GM20431 (cell line): ENCODE measurements at regions not wholly inside any gene's neighbourhood (a gene's known extent, or its start where the extent isn't known, plus 50 kb on each side); places are given as distances from the start of the nearest gene placed in this dataset.

Source experiments
- in situ Hi-C: fragments of 300-500 bp; cut with MseI, MboI; formaldehyde crosslinking; loops from one replicate; pipeline ENCODE4 v1.15.0; 2020; ENCODE audit warnings: low sequenced_read_pairs; ENCODE audit not compliant: unreplicated experiment

DNA sequence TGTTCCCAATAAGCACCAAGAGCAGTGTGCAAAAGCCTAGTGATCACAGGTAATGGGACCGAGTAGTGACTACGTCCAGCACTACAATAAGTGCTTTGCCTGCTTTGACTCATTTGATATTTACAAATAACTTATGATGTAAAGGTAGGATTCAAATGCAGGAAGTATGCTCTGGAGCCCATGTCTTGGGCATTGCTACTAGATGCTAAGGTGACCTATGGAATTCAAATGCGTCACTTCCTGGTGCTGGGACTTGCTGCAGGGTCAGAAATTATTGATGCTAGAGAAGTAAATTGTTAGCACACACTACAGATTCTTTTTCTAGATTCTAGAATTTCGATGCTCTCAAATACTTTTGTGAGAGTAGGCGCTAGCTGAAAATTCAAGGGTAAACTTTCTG is 101.2 kb upstream of the TSC22D2 start:
- in situ Hi-C loops: no loop called here

DNA sequence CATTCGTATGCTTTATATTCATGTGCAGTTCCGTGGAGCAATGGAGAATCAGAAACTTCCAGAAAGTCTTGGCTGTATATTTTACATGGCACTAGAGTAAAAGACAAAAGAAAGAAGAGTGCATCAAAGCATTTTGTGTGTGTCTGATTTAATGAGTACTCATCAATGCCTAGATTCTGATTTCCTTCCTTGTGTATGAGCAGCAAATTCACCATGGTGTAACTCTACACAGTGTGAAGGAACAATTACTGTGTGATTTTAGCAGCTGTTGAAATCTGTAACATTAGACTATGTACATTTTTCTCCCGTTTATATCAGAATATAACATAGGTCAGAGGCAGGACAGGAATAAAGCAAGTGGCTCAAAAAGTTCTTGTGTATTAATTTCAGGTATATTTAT is 102.0 kb upstream of the TSC22D2 start:
- in situ Hi-C loops: no loop called here

DNA sequence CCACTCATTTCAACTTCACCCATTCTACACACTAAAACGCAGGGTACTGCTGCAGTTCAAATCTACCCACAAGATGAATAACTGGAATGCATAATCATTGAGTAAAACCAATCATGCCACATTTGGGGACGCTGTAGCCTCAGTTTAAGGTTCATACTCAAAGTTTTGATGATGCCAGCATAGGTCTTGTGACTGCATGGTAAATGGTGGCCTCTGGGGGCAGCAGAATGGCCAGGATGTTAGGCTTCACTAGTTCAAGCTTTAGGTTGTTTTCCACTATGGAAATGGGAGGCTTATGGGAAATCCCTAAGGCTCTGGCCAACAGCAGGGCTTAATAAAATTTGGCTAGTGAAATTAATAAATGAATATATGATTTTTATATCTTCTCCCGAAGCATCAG is 104.3 kb upstream of the TSC22D2 start:
- in situ Hi-C loops: no loop called here

DNA sequence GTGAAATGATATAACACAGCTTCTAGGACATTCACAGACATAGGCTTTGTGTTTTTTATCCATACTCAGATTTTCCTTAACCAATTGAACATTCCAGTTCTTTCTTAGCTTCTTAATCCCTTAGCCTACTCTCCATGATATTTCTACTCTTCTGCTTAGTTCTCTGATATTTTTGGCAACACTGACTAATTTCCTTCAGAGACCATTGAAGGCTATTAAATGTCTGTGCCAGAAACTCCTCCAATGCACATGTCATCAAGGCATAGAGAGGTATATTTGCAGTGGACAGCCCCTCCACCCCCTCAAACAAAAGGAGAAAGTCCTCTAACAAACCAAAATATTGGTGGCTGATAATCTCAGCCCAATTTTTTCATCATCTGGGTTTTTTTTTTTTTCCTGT is 105.9 kb upstream of the TSC22D2 start:
- in situ Hi-C loops: no loop called here

DNA sequence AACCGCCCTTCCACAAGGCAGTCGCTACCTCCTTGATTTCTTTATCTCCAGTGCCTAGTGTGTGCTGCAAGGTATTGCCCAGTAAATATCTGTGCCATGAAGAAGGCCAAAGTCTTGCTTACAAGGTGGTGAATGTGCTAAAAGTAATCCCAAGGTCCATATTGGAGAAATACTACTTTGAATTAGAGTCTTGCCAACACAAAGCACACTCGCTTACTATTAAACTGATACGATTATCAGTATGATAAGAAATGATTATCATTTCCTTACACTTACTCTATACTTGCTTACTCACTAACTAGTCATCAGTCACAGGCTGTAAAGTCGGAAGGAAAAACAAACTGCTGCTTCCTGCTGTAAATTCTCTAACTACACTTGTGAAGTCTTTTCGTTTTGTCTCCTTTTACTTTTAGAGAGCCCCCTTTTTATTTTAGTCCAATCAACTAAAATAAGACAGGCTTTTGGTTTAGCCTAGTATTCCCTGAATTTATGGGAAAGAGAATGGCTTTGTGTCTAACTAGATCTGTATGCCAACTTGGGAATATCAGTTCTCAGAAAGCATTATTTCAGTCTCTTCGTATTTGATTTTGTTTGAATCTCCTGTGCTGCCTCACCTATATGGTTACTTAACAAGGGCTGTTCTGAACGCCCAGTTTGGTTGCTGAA is 107.1 kb upstream of the TSC22D2 start:
- in situ Hi-C loops: no loop called here

DNA sequence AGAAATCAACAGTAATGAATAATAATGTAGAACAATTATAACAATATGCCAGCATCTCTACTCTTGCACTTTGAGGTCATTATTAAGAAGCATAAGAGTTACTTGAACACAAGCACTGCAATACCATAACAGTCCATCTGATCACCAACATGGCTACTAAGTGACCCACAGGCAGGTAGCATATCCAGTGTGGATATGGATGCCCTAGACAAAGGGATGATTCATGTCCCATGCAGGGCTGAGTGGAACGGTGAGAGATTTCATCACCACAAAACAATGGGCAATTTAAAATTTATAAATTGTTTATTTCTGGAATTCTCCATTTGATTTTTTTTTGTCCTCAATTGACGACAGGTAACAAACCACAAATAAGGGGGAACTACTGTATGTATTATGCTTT is 107.7 kb upstream of the TSC22D2 start:
- in situ Hi-C loops: no loop called here

DNA sequence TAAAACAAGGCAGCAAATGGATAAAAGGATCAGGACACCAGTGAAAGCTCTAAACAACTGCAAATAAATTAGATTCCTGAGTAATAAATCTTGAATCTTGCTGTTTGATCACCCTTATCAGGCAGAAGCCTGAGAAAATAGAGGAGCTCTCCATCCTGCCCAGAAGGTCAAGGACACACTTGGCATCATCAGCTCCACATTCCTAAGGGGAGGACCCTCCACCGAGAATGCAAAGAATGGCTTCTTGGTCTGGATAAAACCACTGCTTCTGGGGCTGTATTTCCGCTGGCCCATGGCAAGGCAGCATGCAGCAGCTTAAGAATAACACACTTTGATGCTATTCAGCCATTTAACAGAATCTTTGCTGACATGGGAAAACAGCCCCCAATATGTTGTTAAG is 108.9 kb upstream of the TSC22D2 start:
- in situ Hi-C loops: loop anchor here (25.0 kb wide), 1 partner anchor 188 kb away; no protein-coding TSS in a partner anchor

DNA sequence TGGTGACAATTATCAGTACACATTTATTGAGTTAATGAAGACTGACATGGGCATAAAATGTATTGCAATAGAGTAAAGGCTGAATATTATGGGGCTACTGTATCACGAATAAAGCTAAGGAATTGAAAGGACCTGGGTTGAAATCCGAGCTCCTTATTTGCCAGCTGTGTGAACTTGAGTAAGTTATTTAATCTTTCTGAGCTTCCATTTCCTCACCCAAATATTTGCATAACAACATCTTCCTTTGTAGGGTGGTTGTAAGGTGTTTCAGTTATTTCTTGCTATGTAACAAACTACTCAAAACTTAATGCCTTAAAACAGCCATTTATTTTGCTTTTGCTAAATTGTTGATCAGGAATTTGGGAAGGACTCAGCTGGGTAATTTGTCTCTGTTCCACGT is 111.1 kb upstream of the TSC22D2 start:
- in situ Hi-C loops: loop anchor here (25.0 kb wide), 1 partner anchor 190 kb away; no protein-coding TSS in a partner anchor

DNA sequence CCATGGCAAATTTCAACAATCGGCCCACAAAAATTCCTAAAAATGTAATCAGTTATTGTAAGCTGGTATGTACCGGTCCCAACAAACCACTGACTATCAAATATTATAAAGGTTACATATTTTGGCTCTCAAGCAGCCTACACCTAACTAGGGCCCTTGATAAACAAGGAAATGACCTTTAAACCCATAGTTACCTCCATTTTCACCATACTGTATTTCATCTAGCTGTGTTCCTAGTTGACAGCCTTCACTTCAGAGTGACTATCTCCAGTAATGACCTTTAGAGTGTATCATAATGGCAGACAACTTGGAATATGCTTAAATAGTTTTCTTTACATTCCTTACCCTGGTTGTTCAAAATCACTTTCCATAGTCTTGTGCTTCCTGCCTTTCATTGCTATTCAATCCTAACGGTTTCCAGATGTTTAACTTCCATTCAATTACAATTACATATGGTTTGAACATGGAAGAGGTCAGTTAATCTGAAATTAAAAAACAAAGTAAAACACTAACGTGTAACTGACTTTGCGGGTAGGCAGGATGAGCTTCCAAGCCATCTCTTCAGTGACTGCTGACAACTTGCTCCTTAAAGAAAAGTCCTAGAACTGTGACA is 111.9 kb upstream of the TSC22D2 start:
- in situ Hi-C loops: loop anchor here (25.0 kb wide), 1 partner anchor 191 kb away; no protein-coding TSS in a partner anchor

DNA sequence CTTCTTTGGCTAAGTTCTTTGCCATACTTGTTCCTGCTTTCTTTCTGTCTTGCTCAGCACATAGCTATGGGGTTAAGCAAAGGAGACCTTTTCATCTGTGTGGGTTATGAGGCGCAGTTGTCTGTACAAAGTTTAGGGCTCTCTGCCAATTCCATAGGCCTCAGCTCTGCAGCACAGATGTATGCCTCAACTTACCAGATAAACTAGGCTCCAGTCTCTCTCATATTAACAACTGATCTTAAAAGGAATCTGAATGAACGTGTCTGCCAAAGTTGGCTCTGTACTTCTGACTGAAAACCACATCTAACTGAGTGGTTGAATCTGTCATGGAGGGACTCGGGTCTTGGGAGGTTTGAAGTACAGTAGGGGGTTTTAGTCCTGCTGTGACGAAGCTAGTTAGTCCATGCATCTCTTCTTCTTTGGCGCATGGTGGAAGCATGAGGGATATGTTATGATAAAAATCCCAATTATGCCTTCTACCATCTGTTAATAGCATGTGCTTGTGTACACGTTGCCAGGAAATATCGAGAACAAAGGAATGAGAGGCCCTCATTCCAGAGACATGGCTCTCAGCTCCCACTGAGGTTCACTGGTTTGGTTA is 114.6 kb upstream of the TSC22D2 start:
- in situ Hi-C loops: loop anchor here (25.0 kb wide), 1 partner anchor 194 kb away; no protein-coding TSS in a partner anchor

DNA sequence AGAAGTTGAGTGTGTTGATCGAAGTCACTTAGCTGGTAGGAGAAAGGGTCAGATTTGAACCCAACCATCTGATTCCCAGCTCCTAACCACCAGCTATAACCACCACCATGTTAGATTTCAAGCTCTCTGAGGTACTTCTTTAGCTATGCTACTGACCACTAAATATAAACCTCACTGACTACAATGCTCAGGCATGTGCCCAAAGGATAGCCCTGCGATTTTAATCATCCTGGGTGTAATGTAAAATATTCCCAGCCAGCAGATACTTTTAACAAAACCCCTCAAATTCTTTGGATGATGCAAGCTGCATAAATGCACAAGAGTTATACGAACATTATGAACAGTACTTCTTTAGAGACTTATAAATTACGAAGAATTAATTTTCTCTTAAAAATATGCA is 115.2 kb upstream of the TSC22D2 start:
- in situ Hi-C loops: loop anchor here (25.0 kb wide), 1 partner anchor 194 kb away; no protein-coding TSS in a partner anchor

DNA sequence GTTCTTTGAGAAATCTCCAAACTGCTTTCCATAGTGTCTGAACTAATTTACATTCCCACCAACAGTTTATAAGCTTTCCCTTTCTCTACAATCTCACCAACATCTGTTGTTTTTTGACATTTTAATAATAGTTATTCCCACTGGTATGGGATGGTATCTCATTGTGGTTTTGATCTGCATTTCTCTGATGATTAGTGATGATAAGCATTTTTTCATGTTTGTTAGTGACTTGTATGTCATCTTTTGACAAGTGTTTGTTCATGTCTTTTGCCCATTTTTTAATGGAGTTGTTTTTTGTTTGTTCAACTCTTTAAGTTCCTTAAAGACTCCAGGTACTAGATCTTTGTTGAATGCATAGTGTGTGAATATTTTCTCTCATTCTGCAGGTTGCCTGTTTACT is 116.6 kb upstream of the TSC22D2 start:
- in situ Hi-C loops: loop anchor here (25.0 kb wide), 1 partner anchor 196 kb away; no protein-coding TSS in a partner anchor

DNA sequence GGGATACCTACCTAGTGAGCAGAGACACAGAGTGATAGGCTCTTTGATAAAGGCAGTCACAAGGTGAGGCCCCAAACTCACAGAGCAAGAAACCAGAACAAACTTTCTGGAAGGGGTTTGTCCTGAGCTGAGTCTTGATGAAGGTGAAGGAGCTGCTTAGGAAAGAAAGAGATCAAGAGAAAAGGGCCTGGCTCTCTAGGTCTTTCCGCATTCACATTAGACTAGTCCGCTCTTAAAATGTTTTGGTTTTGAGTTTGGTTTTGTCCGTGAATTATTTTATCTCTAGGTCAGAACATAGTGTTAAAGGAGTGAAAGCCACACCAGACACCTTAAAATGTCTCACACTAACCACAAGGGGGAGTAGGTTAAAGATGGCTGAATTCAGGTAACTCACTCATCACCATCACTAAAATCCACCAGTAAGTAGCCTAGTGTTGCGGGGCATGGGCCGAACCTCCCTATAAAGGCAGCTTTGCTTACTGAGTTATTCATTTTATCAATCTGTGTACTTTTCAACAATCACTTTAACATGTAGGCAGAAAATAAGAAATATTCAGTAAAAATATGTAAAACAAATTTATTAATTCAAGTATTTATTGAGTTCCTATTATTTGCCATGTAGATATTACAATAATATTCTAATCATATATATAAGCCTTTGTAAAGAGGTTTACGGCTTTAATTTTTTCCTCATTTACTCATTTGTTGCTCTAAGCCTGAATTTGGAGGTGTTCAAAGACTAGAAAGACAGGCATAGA is 121.5 kb upstream of the TSC22D2 start:
- in situ Hi-C loops: loop anchor here (25.0 kb wide), 1 partner anchor 201 kb away; no protein-coding TSS in a partner anchor

DNA sequence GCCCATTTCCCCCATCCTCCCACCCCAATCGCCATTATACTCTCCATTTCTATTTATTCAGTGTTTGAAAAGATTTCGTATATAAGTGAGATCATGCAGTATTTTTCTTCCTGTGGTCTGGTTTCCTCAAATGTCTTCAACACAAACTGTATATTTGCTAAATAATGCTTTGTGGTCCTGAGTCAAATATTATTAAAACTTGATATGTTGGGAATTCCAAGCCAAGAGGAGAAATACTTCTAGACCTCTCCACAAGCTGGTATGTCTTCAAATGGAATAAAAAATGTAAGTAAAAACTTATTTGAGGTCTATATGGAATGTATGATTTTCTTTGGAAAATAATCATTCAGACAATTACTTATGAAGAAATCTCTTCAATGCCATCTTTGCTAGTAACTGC is 122.5 kb upstream of the TSC22D2 start:
- in situ Hi-C loops: loop anchor here (25.0 kb wide), 1 partner anchor 202 kb away; no protein-coding TSS in a partner anchor

DNA sequence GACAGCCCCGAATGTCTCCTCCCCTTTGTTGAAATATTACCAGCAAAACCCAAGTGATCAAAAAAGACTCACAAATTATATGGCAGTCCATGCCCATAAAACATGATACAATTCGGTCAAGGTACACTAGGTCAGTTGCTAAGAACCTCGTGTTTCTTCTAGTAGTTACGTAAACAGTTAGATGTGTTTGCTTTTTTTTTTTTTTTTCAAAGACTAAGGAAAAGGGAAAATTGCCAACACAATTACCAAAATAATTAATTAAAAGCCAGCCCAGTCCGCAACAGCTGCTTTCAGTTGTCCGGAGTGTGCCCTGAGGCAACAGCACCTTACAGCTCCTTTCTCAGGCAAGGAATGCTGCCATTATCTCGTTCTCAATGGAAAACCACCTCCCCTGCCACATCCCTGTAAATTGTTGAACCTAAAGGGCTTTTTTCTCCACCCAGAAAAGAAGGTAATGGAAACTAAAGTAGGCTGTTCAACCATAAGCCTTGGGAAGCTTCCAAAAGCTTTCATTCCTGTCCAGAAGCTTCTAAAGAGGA is 129.2 kb upstream of the TSC22D2 start:
- in situ Hi-C loops: loop anchor here (25.0 kb wide), 1 partner anchor 208 kb away; no protein-coding TSS in a partner anchor

DNA sequence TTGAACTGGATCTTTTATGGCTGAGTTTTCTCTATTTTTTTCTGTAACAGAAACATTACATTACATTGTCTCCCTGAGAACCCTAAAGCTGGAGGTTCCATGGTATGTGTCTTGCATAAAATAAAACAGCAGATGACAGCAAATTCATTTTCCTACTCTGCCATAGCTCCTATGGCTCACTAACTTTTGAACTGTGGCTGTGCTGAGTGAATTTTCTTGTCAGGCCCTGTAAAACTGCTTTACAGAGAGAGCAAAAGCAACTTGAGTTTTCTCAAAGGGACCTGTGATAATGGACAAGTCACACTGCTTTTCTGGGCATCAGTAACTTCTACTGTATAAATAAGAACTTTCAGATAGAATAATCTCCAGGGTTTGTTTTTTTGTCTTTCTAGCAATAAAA is 129.9 kb upstream of the TSC22D2 start:
- in situ Hi-C loops: loop anchor here (25.0 kb wide), 1 partner anchor 209 kb away; no protein-coding TSS in a partner anchor

DNA sequence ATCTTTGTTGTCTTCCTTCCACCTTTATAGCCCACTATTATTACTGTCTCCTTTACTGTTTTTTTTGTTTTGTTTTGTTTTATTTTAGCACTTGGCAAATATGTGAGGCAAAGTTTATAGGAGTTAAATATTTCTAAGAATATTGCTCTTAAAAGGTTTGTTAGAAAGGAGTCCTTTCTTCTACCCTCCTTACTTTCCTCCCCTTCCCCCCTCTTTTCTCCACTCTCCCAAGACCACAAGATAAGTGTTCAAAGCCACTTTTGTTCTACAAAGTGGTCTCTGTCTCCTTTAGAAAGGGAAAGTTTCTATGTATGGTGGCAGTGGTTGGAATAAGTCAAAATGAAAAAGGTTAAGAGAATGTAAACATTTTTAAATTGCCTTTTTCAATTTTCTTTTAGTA is 130.7 kb upstream of the TSC22D2 start:
- in situ Hi-C loops: loop anchor here (25.0 kb wide), 1 partner anchor 210 kb away; no protein-coding TSS in a partner anchor

DNA sequence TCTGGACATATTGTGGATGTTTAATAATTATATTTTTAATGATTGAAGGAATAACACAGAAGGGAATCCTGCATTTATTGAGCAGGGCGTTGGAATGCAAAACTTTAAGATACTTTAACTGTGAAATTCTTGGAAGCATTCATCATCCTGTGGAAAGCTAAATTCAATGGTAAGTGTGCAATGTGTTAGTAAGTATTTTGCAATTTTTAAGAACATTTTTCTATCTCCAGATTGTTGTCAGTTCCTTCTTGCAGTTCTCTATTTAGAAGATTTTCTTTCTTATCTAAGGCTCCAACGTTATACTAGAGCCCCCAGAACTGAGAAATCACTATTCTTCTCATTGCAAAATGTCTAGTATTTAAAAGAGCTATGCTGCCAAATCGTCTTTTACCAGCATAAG is 132.2 kb upstream of the TSC22D2 start:
- in situ Hi-C loops: loop anchor here (25.0 kb wide), 1 partner anchor 211 kb away; no protein-coding TSS in a partner anchor

DNA sequence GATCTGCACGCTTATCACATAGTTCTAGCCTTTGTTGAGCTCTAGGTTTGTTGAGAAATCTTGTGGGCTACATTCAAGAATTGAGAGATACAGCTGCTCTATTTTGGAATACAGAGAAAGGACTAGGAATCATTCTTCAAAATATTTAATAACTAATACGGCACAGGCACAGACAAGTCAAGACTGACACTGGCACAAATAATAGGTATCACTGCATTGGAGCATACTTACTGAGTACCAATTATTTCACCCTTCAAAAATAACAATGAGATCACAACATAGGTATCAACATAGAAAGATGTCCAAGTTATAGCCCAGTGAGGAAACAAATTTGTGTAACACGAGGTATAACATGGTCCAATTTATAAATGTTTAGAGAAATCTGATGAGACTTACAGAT is 133.7 kb upstream of the TSC22D2 start:
- in situ Hi-C loops: no loop called here

DNA sequence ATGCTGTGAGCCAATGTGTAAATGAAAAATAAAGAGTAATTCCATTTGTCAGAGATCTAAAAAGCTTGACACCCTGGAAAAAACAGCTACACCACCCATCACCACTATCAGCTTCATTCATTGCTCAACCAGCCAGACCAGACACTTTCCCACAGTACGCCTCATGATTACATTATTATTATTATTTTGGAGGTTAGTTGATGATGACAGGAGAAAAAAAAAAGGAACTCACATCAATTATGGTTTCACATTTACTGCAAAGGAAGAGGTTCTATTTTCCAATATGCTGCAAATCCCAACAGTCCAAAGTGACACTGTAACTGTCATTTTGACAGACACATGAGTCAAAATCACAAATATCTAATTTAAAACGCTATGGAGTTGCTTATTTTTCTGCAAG is 134.7 kb upstream of the TSC22D2 start:
- in situ Hi-C loops: no loop called here
